NCI-H345 (cell line): ENCODE measurements at regions not wholly inside any gene's neighbourhood (a gene's known extent, or its start where the extent isn't known, plus 50 kb on each side); places are given as distances from the start of the nearest gene placed in this dataset.
"Not testable (repeated sequence)": the region's sequence is repeated elsewhere in the genome, so short reads cannot be mapped to it uniquely, and the experiment has no call there.

Experiments
- DNase-seq: peaks from one replicate; lab custom pipeline; 2025; lab: John Stamatoyannopoulos, UW

- DNase-seq: no peak
These were observed 441.9 kb downstream of the PLK2 start for GRCh38 chr5:58018016-58018415.

- peak; percentile 40 for DNase-seq
These were observed 443.0 kb downstream of the PLK2 start for GRCh38 chr5:58016877-58017276.

DNA sequence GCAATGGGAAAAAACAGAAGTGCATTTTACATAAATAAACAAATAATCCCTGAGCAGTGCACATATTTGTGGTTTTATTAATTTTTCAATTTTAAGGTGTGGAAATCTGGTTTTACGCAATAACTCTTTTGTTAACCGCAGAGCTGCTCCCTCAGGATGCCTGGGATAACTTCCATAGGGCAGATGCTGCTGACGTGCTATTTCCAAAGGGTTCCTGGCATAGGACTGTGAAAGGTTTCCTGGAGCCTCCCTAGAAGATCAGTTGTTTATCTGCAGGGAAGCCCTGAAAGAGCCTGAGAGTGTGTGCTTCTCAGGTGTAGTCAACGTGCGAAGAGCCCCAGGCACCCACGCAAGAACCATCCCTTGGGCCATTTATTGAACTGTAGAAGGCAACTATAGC lies 443.5 kb downstream of the PLK2 start:
- DNase-seq: peak; percentile 6

- no peak for DNase-seq
These were observed 444.7 kb downstream of the PLK2 start for GRCh38 chr5:58015175-58015574.

DNA sequence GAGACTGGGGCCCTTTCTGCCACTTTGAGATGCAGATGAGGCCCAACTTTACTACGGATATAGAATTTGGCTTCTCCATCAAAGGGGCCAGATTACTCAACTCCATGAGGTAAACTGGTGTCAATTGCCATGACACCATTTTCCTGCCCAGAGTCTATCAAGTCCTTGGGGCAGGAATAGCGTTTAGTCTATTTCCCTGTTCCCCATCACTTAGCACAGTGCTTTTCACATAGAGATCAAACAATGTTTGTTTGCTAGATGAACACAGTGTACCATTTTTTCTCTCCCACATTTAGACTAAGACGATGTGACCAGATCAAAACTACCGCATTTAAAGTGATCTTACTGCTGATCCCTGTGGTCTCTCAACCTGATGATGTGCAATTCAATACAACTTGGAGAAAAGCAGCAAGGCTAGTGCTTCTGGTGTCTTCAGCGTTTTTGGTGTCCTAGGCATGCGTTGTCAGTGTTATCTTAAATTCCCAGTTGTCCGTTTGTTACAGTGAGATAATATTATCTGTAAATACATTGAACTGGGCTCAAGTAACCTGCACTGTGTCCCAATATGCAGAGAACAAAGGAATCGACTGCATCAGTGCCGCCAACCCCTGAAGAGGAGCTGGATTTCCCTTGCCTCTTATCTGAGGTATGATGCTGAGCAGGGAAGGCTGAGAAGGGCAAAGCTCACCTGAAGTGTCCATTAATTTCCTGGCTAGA lies 446.2 kb downstream of the PLK2 start:
- DNase-seq: no peak

DNA sequence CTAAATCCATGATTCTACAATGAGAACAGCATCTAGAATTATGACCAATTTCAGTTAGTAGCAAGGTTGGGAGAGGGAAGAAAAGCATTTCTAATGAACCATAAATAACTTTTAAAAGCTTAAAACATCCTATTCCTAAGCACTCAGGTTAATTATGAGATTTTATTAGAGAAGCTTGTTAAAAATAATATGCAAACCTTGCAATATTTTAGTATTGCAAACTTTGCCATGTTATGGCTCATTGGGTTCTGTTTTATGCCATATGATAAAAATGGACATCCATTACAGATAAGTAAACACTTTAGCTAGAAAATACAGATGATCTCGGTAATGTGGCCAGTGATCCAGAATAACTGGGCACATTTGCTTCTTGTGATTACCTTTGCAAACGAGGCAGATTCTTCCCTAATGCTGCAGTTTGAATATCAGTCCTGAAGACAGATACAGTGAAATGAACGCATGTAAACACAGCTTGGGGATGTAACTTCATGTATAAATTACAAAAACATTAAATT lies 447.0 kb downstream of the PLK2 start:
- no peak for DNase-seq

GRCh38 chr5:58012102-58012501 lies 447.8 kb downstream of the PLK2 start:
- DNase-seq: no peak

- no peak for DNase-seq
These were observed 448.6 kb downstream of the PLK2 start for GRCh38 chr5:58011301-58011700.

GRCh38 chr5:58009754-58010153 lies 450.1 kb downstream of the PLK2 start:
- no peak for DNase-seq

DNA sequence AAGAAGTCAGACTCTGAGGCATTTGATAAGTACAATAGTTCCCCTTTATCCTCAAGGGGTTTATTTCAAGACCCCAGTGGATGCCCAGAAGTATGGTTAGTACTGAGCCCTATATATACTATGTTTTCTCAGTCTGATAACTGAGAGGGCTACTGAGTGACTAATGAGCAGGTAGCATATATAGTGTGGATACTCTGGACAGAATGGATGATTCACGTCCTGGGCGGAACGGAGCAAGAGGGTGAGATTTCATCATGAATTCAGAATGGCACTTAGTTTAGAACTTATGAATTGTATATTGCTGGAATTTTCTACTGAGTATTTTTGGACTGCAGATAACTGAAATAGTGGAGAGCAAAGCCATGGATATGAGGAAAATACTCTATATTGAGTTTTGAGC lies 457.6 kb downstream of the PLK2 start:
- no peak for DNase-seq

GRCh38 chr5:57993866-57994265 lies 466.0 kb downstream of the PLK2 start:
- DNase-seq: no peak

- no peak for DNase-seq
These were observed 470.5 kb downstream of the PLK2 start for GRCh38 chr5:57989378-57989777.

GRCh38 chr5:57988813-57989212 lies 471.1 kb downstream of the PLK2 start:
- no peak for DNase-seq

GRCh38 chr5:57987552-57987951 lies 472.3 kb downstream of the PLK2 start:
- DNase-seq: no peak

- DNase-seq: no peak
These were observed 473.0 kb downstream of the PLK2 start for GRCh38 chr5:57986761-57987341.

GRCh38 chr5:57983426-57983825 lies 476.5 kb downstream of the PLK2 start:
- no peak for DNase-seq

DNA sequence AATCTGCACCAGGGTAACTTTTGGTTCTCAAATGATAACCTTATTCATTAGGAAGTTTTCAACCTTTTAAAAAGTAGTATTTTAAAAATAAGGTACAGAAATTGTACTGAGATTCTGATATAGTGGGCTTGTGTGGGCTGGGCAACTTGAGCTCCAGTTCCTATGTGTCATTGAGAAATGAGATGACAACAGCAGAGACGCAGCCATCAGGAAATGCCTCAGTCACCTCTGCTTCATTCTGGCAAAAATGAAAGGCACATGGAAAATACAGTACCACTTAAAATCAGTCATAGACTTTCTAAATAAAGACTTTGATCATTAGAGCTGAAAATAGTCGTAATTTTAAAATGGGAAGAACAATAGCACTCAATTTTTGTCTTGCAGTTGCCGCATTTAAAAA lies 480.2 kb downstream of the PLK2 start:
- DNase-seq: no peak

DNA sequence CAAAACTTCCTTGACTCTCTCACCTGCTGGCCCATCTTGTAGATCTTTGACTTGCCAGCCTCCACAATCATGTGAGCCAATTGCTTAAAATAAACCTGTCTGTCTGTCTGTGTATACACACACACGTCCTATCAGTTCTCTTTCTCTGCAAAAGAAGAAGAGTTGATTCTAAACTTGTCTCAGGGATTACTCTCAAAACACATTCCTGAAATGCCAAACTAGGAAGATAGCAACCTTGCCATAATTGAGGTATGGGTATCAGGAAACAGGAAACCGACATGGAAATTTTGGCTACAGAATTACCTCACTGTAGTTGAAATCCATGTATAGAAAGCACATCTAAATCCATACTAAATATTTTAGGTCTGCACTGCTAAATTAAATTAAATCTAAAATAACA lies 483.4 kb downstream of the PLK2 start:
- DNase-seq: no peak

- DNase-seq: not testable (repeated sequence)
These were observed 487.8 kb downstream of the PLK2 start for GRCh38 chr5:57972099-57972498.

- DNase-seq: no peak
These were observed 478.0 kb upstream of the ACTBL2 start for GRCh38 chr5:57960569-57960968.

DNA sequence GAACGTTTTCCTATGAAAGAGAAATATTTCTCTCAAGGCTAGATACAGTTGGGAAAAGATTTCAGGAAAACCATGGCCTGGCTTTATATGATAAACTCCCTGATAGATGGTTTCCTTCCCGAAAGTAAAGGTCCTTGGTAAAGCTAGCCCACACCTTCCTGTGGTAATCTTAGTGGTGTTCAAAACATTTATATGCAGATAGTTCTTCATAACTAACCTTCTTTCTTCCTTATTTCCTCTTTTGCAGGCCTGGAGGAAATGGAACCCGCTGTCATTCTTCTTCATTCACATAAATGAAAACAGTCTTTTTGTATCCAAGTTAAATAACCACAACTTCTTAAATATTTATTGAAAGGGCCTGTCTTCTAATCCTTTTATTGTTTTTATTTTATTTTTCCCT lies 474.0 kb upstream of the ACTBL2 start:
- no peak for DNase-seq

GRCh38 chr5:57955511-57955910 lies 472.9 kb upstream of the ACTBL2 start:
- no peak for DNase-seq

GRCh38 chr5:57953792-57954191 lies 471.2 kb upstream of the ACTBL2 start:
- no peak for DNase-seq
